HCT116 (cell line): ENCODE measurements at regions not wholly inside any gene's neighbourhood (a gene's known extent, or its start where the extent isn't known, plus 50 kb on each side); places are given as distances from the start of the nearest gene placed in this dataset.
"Not testable (repeated sequence)": the region's sequence is repeated elsewhere in the genome, so short reads cannot be mapped to it uniquely, and the experiment has no call there.

Experiments
- ATAC-seq: fragments of 200-7000 bp; cut with Tn5 transposase; 2 replicates; pipeline ENCODE4 v1.9.1; 2020; ENCODE audit warnings: mild to moderate bottlenecking, moderate library complexity
- BruUV-seq: library from RNA; stranded (reverse); fragments of 400-500 nt; replicated peaks from 2 replicates; lab custom pipeline; 2021; lab: Mats Ljungman, UMichigan
- CTCF ChIA-PET: fragments of 300-600 bp; sonication (Branson Sonifier 250); formaldehyde crosslinking; loops from one replicate; lab custom pipeline; 2021; ENCODE audit warnings: antibody characterized with exemption; lab: Charles Lee
- POLR2A ChIA-PET: fragments of 300-600, 350-600 bp; sonication (Branson Sonifier 250); formaldehyde crosslinking; loops from one replicate; lab custom pipeline; 2021; ENCODE audit warnings: antibody characterized with exemption; lab: Charles Lee
- RAD21 ChIA-PET, 2 experiments: fragments of 300-600 bp; sonication (Branson Sonifier 250); formaldehyde crosslinking; loops; one replicate each; lab custom pipeline; 2023; ENCODE audit warnings: low total read pairs in 2 of 2; ENCODE audit not compliant: uncharacterized antibody in 2 of 2, unreplicated experiment in 2 of 2, low non-redundant PET in 1 of 2; lab: Charles Lee
- DNase-seq: peaks from one replicate; pipeline ENCODE4 v3.0.0-alpha.2; 2010; ENCODE audit warnings: low read depth, low spot score
- H2AFZ ChIP-seq: fragments of 200-600 bp; shearing (Covaris generic), sonication (generic); 2 replicates; pipeline ENCODE4 v1.6.1; 2017; ENCODE audit warnings: low read depth, mixed run types, mixed read lengths, antibody characterized with exemption, low read length; ENCODE audit not compliant: poor library complexity, severe bottlenecking
- H3K27ac ChIP-seq: 2 replicates; pipeline ENCODE4 v1.5.1; 2012; ENCODE audit warnings: low read depth, low read length
- H3K27me3 ChIP-seq: fragments of 200-600 bp; sonication (generic); 2 replicates; pipeline ENCODE4 v1.6.1; 2016; ENCODE audit warnings: mixed run types, low read length, mixed read lengths; ENCODE audit not compliant: insufficient read depth
- H3K36me3 ChIP-seq, 2 experiments: fragments of 200-500 bp in 1 of 2; fragments of 200-600 bp in 1 of 2; sonication (Bioruptor generic) in 1 of 2; sonication (generic) in 1 of 2; 2 replicates each; pipeline versions ENCODE4 v1.5.1 to v1.6.1; 2014 to 2016; ENCODE audit warnings: low read length in 2 of 2, inconsistent platforms in 1 of 2, mixed read lengths in 1 of 2, mixed run types in 1 of 2; ENCODE audit not compliant: insufficient read depth in 2 of 2, control insufficient read depth in 1 of 2
- H3K4me1 ChIP-seq, 2 experiments: fragments of 200-600 bp in 1 of 2; sonication (generic) in 1 of 2; 2 replicates each; pipeline versions ENCODE4 v1.5.1 to v1.6.1; 2012 to 2017; ENCODE audit warnings: low read length in 2 of 2, inconsistent platforms in 1 of 2, mild to moderate bottlenecking in 1 of 2, mixed read lengths in 1 of 2, mixed run types in 1 of 2, moderate library complexity in 1 of 2; ENCODE audit not compliant: insufficient read depth in 2 of 2, control insufficient read depth in 1 of 2
- H3K4me2 ChIP-seq: fragments of 200-600 bp; sonication (generic); 2 replicates; pipeline ENCODE4 v1.6.1; 2017; ENCODE audit warnings: mixed run types, low read length, mixed read lengths
- H3K4me3 ChIP-seq, 2 experiments: fragments of 200-600 bp in 1 of 2; sonication (generic) in 1 of 2; replicated peaks in 1 of 2; 2 replicates each; pipeline ENCODE4 v1.5.1; 2011 to 2016; ENCODE audit warnings: low read length in 2 of 2, control low read depth in 1 of 2, low read depth in 1 of 2, mild to moderate bottlenecking in 1 of 2, mixed read lengths in 1 of 2, mixed run types in 1 of 2
- H3K79me2 ChIP-seq: fragments of 200-600 bp; sonication (generic); 2 replicates; pipeline ENCODE4 v1.6.1; 2017; ENCODE audit warnings: mild to moderate bottlenecking, mixed run types, low read length, moderate library complexity, mixed read lengths; ENCODE audit not compliant: insufficient read depth
- H3K9ac ChIP-seq: fragments of 200-600 bp; sonication (generic); 2 replicates; pipeline ENCODE4 v1.6.1; 2016; ENCODE audit warnings: low read length, mixed read lengths
- H3K9me2 ChIP-seq: fragments of 200-600 bp; sonication (generic), shearing (Covaris generic); 2 replicates; pipeline ENCODE4 v1.6.1; 2017; ENCODE audit warnings: mixed run types, mild to moderate bottlenecking, moderate library complexity; ENCODE audit not compliant: insufficient read depth
- H3K9me3 ChIP-seq, 2 experiments: fragments of 200-500 bp in 1 of 2; fragments of 200-600 bp in 1 of 2; sonication (Bioruptor generic) in 1 of 2; sonication (generic) in 1 of 2; 2 replicates each; pipeline ENCODE4 v1.6.1; 2014 to 2017; ENCODE audit warnings: low read length in 2 of 2, mixed read lengths in 2 of 2, inconsistent platforms in 1 of 2, low read depth in 1 of 2, mild to moderate bottlenecking in 1 of 2, mixed run types in 1 of 2, moderate library complexity in 1 of 2; ENCODE audit not compliant: control insufficient read depth in 1 of 2, insufficient read depth in 1 of 2
- H4K20me1 ChIP-seq: fragments of 200-600 bp; sonication (generic), shearing (Covaris generic); 2 replicates; pipeline ENCODE4 v1.6.1; 2017; ENCODE audit warnings: mixed run types, mild to moderate bottlenecking, moderate library complexity; ENCODE audit not compliant: insufficient read depth
- CEBPB ChIP-seq: IDR thresholded peaks from 2 replicates; pipeline ENCODE4 v1.6.1; 2012; ENCODE audit warnings: low read depth
- ELF1 ChIP-seq: IDR thresholded peaks from 2 replicates; pipeline ENCODE4 v1.6.1; 2012; ENCODE audit warnings: low read depth, borderline replicate concordance
- EZH2 ChIP-seq: fragments of 200-600 bp; sonication (generic); IDR thresholded peaks from 2 replicates; pipeline ENCODE4 v1.6.1; 2017; ENCODE audit warnings: antibody characterized with exemption, mixed run types
- EZH2phosphoT487 ChIP-seq: fragments of 200-600 bp; IDR thresholded peaks from 2 replicates; pipeline ENCODE4 v1.6.1; 2018; ENCODE audit warnings: antibody characterized with exemption, borderline replicate concordance
- FOSL1 ChIP-seq: IDR thresholded peaks from 2 replicates; pipeline ENCODE4 v1.6.1; 2012; ENCODE audit warnings: low read depth
- POLR2A ChIP-seq: IDR thresholded peaks from 2 replicates; pipeline ENCODE4 v1.7.0; 2011; ENCODE audit warnings: borderline replicate concordance; ENCODE audit not compliant: insufficient read depth, insufficient read length; ENCODE audit errors: extremely low read depth
- RAD21 ChIP-seq: IDR thresholded peaks from 2 replicates; pipeline ENCODE4 v1.6.1; 2012; ENCODE audit warnings: low read depth, mild to moderate bottlenecking
- SRF ChIP-seq: IDR thresholded peaks from 2 replicates; pipeline ENCODE4 v1.6.1; 2012; ENCODE audit warnings: low read depth
- TCF7L2 ChIP-seq: IDR thresholded peaks from 2 replicates; pipeline ENCODE4 v1.7.0; 2011; ENCODE audit warnings: borderline replicate concordance, inconsistent platforms; ENCODE audit not compliant: insufficient read depth, insufficient read length; ENCODE audit errors: extremely low read depth
- ZNF274 ChIP-seq: fragments of 200-500 bp; sonication (Bioruptor generic); IDR thresholded peaks from 2 replicates; pipeline ENCODE4 v1.6.1; 2014; ENCODE audit warnings: mild to moderate bottlenecking, low read depth, low read length, inconsistent platforms
- intact Hi-C: fragments of 100-400 bp; cut with micrococcal nuclease; formaldehyde crosslinking; loops from 2 replicates; pipeline ENCODE4 v1.10.0; 2022
- TF ChIP-seq, protein P1 (sequence below): IDR thresholded peaks from 2 replicates; pipeline ENCODE4 v1.6.1; 2011; ENCODE audit warnings: mild to moderate bottlenecking, low read length, moderate library complexity; ENCODE audit not compliant: insufficient replicate concordance; ENCODE audit errors: extremely low read depth
- TF ChIP-seq, protein P2 (sequence below): IDR thresholded peaks from 2 replicates; pipeline ENCODE4 v1.6.1; 2012
- TF ChIP-seq, protein P3 (sequence below): IDR thresholded peaks from 2 replicates; pipeline ENCODE4 v1.6.1; 2012; ENCODE audit warnings: low read depth

DNA sequence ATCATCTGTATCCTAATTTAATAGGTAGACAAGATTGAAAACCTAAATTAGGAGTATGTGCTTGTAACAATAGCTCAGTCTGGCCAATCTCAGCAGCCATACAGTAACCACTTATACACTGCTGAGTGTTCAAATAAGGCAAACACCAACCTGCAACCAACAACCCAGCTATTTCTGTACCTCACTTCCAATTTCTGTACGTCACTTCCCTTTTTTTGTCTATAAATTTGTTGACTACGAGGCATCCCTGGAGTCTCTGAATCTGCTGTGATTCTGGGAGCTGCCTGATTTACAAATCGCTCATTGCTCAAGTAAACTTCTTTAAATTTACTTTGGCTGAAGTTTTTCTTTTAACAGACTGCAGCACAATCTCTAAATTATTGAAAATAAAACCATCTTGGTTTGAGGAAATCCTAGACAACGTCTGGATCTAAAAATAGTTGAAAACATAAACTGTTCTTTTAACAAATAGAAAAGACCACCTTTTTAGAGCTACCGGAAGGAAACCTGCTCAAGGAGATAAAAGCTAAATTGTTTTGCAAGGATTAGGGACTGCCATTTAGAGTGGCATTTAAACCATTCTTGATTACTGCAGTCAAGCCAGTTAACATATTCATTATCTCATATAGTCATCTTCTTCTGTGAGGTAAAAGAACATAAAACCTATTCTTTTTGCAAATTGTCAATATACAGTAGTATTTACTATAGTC is 778.1 kb downstream of the SH3BGRL start:
- H3K4me2 ChIP-seq = no peak overlapping the region
- POLR2A ChIA-PET = no interaction called here

DNA sequence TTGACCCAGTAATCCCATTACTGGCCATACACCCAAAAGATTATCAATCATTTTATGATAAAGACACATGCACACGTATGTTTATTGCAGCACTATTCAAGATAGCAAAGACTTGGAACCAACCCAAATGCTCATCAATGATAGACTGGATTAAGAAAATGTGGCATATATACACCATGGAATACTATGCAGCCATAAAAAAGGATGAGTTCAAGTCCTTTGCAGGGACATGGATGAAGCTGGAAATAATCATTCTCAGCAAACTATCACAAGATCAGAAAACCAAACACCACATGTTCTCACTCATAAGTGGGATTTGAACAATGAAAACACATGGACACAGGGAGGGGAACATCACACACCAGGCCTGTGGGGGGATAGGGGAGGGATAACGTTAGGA is 785.3 kb downstream of the SH3BGRL start:
- POLR2A ChIA-PET, CTCF ChIA-PET, RAD21 ChIA-PET: not testable (repeated sequence)

More for the DNA sequence above, 778.1 kb downstream of the SH3BGRL start:
- DNase-seq (no peak), ATAC-seq (no peak)
- H3K9me2 ChIP-seq = no peaks in the 10 kb centered on the region
- no peak overlapping the region for H2AFZ ChIP-seq
- no peak overlapping the region for H3K4me3 ChIP-seq
- ChIA-PET RAD21 (no interaction called here), CTCF (no interaction called here)
- H3K4me1 ChIP-seq = no peaks in the 10 kb centered on the region
- no TSS peak for BruUV-seq
- TF ChIP-seq SRF = no peak
- TF ChIP-seq FOSL1 = no peak
- TF ChIP-seq RAD21 = no peak
- TF ChIP-seq CEBPB = no peak
- no peak for TF ChIP-seq POLR2A
- TF ChIP-seq, protein P1, sequence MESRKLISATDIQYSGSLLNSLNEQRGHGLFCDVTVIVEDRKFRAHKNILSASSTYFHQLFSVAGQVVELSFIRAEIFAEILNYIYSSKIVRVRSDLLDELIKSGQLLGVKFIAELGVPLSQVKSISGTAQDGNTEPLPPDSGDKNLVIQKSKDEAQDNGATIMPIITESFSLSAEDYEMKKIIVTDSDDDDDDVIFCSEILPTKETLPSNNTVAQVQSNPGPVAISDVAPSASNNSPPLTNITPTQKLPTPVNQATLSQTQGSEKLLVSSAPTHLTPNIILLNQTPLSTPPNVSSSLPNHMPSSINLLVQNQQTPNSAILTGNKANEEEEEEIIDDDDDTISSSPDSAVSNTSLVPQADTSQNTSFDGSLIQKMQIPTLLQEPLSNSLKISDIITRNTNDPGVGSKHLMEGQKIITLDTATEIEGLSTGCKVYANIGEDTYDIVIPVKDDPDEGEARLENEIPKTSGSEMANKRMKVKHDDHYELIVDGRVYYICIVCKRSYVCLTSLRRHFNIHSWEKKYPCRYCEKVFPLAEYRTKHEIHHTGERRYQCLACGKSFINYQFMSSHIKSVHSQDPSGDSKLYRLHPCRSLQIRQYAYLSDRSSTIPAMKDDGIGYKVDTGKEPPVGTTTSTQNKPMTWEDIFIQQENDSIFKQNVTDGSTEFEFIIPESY = no peak
- TF ChIP-seq, protein P2, sequence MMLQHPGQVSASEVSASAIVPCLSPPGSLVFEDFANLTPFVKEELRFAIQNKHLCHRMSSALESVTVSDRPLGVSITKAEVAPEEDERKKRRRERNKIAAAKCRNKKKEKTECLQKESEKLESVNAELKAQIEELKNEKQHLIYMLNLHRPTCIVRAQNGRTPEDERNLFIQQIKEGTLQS = no peak
- no peak for TF ChIP-seq TCF7L2
- TF ChIP-seq EZH2 = no peak
- TF ChIP-seq, protein P3, sequence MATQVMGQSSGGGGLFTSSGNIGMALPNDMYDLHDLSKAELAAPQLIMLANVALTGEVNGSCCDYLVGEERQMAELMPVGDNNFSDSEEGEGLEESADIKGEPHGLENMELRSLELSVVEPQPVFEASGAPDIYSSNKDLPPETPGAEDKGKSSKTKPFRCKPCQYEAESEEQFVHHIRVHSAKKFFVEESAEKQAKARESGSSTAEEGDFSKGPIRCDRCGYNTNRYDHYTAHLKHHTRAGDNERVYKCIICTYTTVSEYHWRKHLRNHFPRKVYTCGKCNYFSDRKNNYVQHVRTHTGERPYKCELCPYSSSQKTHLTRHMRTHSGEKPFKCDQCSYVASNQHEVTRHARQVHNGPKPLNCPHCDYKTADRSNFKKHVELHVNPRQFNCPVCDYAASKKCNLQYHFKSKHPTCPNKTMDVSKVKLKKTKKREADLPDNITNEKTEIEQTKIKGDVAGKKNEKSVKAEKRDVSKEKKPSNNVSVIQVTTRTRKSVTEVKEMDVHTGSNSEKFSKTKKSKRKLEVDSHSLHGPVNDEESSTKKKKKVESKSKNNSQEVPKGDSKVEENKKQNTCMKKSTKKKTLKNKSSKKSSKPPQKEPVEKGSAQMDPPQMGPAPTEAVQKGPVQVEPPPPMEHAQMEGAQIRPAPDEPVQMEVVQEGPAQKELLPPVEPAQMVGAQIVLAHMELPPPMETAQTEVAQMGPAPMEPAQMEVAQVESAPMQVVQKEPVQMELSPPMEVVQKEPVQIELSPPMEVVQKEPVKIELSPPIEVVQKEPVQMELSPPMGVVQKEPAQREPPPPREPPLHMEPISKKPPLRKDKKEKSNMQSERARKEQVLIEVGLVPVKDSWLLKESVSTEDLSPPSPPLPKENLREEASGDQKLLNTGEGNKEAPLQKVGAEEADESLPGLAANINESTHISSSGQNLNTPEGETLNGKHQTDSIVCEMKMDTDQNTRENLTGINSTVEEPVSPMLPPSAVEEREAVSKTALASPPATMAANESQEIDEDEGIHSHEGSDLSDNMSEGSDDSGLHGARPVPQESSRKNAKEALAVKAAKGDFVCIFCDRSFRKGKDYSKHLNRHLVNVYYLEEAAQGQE = no peak
- TF ChIP-seq ELF1 = no peak
- TF ChIP-seq EZH2phosphoT487 = no peak
- TF ChIP-seq ZNF274 = no peak
- H3K79me2 ChIP-seq = no peaks in the 10 kb centered on the region
- no peak overlapping the region for H3K27ac ChIP-seq
- H3K9ac ChIP-seq = no peak overlapping the region
- intact Hi-C loops = no loop called here
- no peaks in the 10 kb centered on the region for H3K9me3 ChIP-seq
- H4K20me1 ChIP-seq = no peaks in the 10 kb centered on the region
- no peaks in the 10 kb centered on the region for H3K27me3 ChIP-seq
- no peaks in the 10 kb centered on the region for H3K36me3 ChIP-seq

More for the DNA sequence above, 785.3 kb downstream of the SH3BGRL start:
- H3K9me2 ChIP-seq, H3K27ac ChIP-seq, H3K4me2 ChIP-seq, H3K79me2 ChIP-seq, H3K9me3 ChIP-seq, H4K20me1 ChIP-seq, DNase-seq, H3K4me3 ChIP-seq, intact Hi-C loops, H3K36me3 ChIP-seq, ATAC-seq, H3K9ac ChIP-seq, H3K4me1 ChIP-seq, H2AFZ ChIP-seq, BruUV-seq, H3K27me3 ChIP-seq: not testable (repeated sequence)
